WTC11 (cell line): ENCODE measurements at regions not wholly inside any gene's neighbourhood (a gene's known extent, or its start where the extent isn't known, plus 50 kb on each side); places are given as distances from the start of the nearest gene placed in this dataset.

ENCODE experiments used
- ATAC-seq: fragments of 200-7000 bp; cut with Tn5 transposase; 2 replicates; pipeline ENCODE4 v1.10.0; 2021; ENCODE audit warnings: mild to moderate bottlenecking, moderate library complexity
- CTCF ChIA-PET: fragments of 300-600 bp; sonication (Branson Sonifier 250); formaldehyde crosslinking; loops from one replicate; lab custom pipeline; 2021; ENCODE audit warnings: antibody characterized with exemption; lab: Charles Lee
- POLR2A ChIA-PET: fragments of 350-600 bp; sonication (Branson Sonifier 250); formaldehyde crosslinking; loops from one replicate; lab custom pipeline; 2021; ENCODE audit warnings: antibody characterized with exemption; lab: Charles Lee
- DNase-seq: peaks from one replicate; pipeline ENCODE4 v3.0.0; 2021; ENCODE audit warnings: low spot score
- H3K27ac Mint-ChIP-seq: 2 replicates; pipeline ENCODE4 v1.8.0; 2021; ENCODE audit warnings: mixed read lengths
- H3K27me3 Mint-ChIP-seq: 2 replicates; pipeline ENCODE4 v1.8.0; 2021; ENCODE audit warnings: low read depth, mild to moderate bottlenecking, moderate library complexity, mixed read lengths
- H3K36me3 Mint-ChIP-seq: 2 replicates; pipeline ENCODE4 v1.8.0; 2021; ENCODE audit warnings: mixed read lengths
- H3K4me1 Mint-ChIP-seq: 2 replicates; pipeline ENCODE4 v1.8.0; 2022; ENCODE audit warnings: mixed read lengths
- H3K4me3 Mint-ChIP-seq: 2 replicates; pipeline ENCODE4 v1.8.0; 2021; ENCODE audit warnings: mild to moderate bottlenecking, moderate library complexity, mixed read lengths
- H3K9me3 Mint-ChIP-seq: 2 replicates; pipeline ENCODE4 v1.8.0; 2021; ENCODE audit warnings: mixed read lengths
- CREM ChIP-seq: sonication (generic); formaldehyde crosslinking; IDR thresholded peaks from 2 replicates; pipeline ENCODE4 v1.8.1; 2022; ENCODE audit warnings: mild to moderate bottlenecking, missing genetic modification reagents, moderate library complexity
- ERG ChIP-seq: fragments of 250-450 bp; sonication (Bioruptor Pico); IDR thresholded peaks from 2 replicates; pipeline ENCODE4 v1.8.0; 2021; ENCODE audit warnings: mild to moderate bottlenecking
- FOXJ3 ChIP-seq: sonication (generic); formaldehyde crosslinking; IDR thresholded peaks from 2 replicates; pipeline ENCODE4 v1.9.0; 2021; ENCODE audit warnings: missing genetic modification reagents, mild to moderate bottlenecking, borderline replicate concordance
- FOXK1 ChIP-seq: sonication (generic); formaldehyde crosslinking; IDR thresholded peaks from 2 replicates; pipeline ENCODE4 v1.8.0; 2022; ENCODE audit warnings: mild to moderate bottlenecking, moderate library complexity, missing genetic modification reagents
- FOXP1 ChIP-seq: sonication (generic); formaldehyde crosslinking; IDR thresholded peaks from 2 replicates; pipeline ENCODE4 v1.8.0; 2022; ENCODE audit warnings: missing genetic modification reagents, mild to moderate bottlenecking, moderate library complexity, borderline replicate concordance
- JAZF1 ChIP-seq: fragments of 250-450 bp; sonication (Bioruptor Pico); IDR thresholded peaks from 2 replicates; pipeline ENCODE4 v1.9.0; 2021; ENCODE audit warnings: moderate library complexity, mild to moderate bottlenecking, inconsistent platforms
- RELA ChIP-seq: sonication (generic); formaldehyde crosslinking; IDR thresholded peaks from 2 replicates; pipeline ENCODE4 v1.8.1; 2022; ENCODE audit warnings: missing genetic modification reagents, mild to moderate bottlenecking, borderline replicate concordance
- TEAD4 ChIP-seq: sonication (generic); formaldehyde crosslinking; IDR thresholded peaks from 2 replicates; pipeline ENCODE4 v1.8.0; 2022; ENCODE audit warnings: mild to moderate bottlenecking, missing genetic modification reagents
- USF1 ChIP-seq: sonication (generic); formaldehyde crosslinking; IDR thresholded peaks from 2 replicates; pipeline ENCODE4 v1.8.0; 2022; ENCODE audit warnings: mild to moderate bottlenecking, missing genetic modification reagents
- ZBTB21 ChIP-seq: sonication (generic); formaldehyde crosslinking; IDR thresholded peaks from 2 replicates; pipeline ENCODE4 v1.8.1; 2023; ENCODE audit warnings: mild to moderate bottlenecking, missing genetic modification reagents, borderline replicate concordance
- ZNF138 ChIP-seq: sonication (generic); formaldehyde crosslinking; conservative IDR thresholded peaks from 2 replicates; pipeline ENCODE4 v1.8.1; 2022; ENCODE audit warnings: mild to moderate bottlenecking, moderate library complexity, missing genetic modification reagents
- ZNF232 ChIP-seq: sonication (generic); formaldehyde crosslinking; IDR thresholded peaks from 2 replicates; pipeline ENCODE4 v1.8.0; 2022; ENCODE audit warnings: mild to moderate bottlenecking, missing genetic modification reagents
- ZNF317 ChIP-seq: sonication (generic); formaldehyde crosslinking; IDR thresholded peaks from 2 replicates; pipeline ENCODE4 v1.8.1; 2023; ENCODE audit warnings: low read depth, mild to moderate bottlenecking, moderate library complexity, missing genetic modification reagents, borderline replicate concordance
- ZNF396 ChIP-seq: fragments of 250-450 bp; sonication (Bioruptor Pico); IDR thresholded peaks from 2 replicates; pipeline ENCODE4 v1.8.0; 2021; ENCODE audit warnings: mild to moderate bottlenecking, moderate library complexity, borderline replicate concordance
- ZNF425 ChIP-seq: fragments of 250-450 bp; sonication (Bioruptor Pico); conservative IDR thresholded peaks from 2 replicates; pipeline ENCODE4 v1.9.0; 2021; ENCODE audit warnings: mild to moderate bottlenecking
- TF ChIP-seq, protein P1 (sequence below): fragments of 250-450 bp; sonication (Bioruptor Pico); IDR thresholded peaks from 2 replicates; pipeline ENCODE4 v1.9.0; 2021; ENCODE audit warnings: moderate library complexity, mild to moderate bottlenecking, inconsistent platforms, borderline replicate concordance
- TF ChIP-seq, protein P2 (sequence below): fragments of 200-600 bp; IDR thresholded peaks from 2 replicates; pipeline ENCODE4 v1.8.0; 2022; ENCODE audit warnings: antibody characterized with exemption
- TF ChIP-seq, protein P3 (sequence below): sonication (generic); formaldehyde crosslinking; IDR thresholded peaks from 2 replicates; pipeline ENCODE4 v1.8.0; 2023; ENCODE audit warnings: missing genetic modification reagents
- TF ChIP-seq, protein P4 (sequence below): sonication (generic); formaldehyde crosslinking; IDR thresholded peaks from 2 replicates; pipeline ENCODE4 v1.8.0; 2022; ENCODE audit warnings: mild to moderate bottlenecking, missing genetic modification reagents
- TF ChIP-seq, protein P5 (sequence below): sonication (generic); formaldehyde crosslinking; IDR thresholded peaks from 2 replicates; pipeline ENCODE4 v1.8.1; 2023; ENCODE audit warnings: mild to moderate bottlenecking, moderate library complexity, missing genetic modification reagents

- TF ChIP-seq TEAD4, result no peak
- TF ChIP-seq FOXP1 (CRISPR knock-in tag), result no peak
- no peak for TF ChIP-seq ZNF232 (CRISPR knock-in tag)
- TF ChIP-seq, protein P1, sequence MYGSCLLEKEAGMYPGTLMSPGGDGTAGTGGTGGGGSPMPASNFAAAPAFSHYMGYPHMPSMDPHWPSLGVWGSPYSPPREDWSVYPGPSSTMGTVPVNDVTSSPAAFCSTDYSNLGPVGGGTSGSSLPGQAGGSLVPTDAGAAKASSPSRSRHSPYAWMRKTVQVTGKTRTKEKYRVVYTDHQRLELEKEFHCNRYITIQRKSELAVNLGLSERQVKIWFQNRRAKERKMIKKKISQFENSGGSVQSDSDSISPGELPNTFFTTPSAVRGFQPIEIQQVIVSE (CRISPR knock-in tag), result no peak
- TF ChIP-seq, protein P2, sequence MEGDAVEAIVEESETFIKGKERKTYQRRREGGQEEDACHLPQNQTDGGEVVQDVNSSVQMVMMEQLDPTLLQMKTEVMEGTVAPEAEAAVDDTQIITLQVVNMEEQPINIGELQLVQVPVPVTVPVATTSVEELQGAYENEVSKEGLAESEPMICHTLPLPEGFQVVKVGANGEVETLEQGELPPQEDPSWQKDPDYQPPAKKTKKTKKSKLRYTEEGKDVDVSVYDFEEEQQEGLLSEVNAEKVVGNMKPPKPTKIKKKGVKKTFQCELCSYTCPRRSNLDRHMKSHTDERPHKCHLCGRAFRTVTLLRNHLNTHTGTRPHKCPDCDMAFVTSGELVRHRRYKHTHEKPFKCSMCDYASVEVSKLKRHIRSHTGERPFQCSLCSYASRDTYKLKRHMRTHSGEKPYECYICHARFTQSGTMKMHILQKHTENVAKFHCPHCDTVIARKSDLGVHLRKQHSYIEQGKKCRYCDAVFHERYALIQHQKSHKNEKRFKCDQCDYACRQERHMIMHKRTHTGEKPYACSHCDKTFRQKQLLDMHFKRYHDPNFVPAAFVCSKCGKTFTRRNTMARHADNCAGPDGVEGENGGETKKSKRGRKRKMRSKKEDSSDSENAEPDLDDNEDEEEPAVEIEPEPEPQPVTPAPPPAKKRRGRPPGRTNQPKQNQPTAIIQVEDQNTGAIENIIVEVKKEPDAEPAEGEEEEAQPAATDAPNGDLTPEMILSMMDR, result no peak
Measured at GRCh38 chr2:16816016-16816415, 150.4 kb upstream of the CYRIA start (continued).

DNA sequence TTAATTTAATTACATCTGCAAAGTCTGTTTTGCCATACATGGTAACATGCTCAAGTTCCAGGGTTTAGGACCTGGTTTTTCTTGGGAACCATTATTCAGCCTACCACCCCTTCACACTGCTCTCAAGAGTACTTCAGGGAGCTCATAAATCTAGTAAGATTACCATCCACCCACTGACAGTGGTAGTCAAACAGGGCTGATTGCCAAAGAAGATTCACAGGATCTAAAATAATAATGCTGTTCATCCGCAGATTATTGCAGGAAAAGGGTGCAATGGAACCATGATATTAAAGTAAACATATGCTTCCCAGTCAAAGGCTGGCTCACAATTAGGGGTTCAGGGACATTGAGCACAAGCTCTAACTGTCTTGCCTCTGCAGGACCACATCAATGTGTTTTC, 148.0 kb upstream of the CYRIA start:
- H3K4me1 Mint-ChIP-seq, result no peaks in the 10 kb centered on the region
- H3K9me3 Mint-ChIP-seq, result peaks cover 8% of the 10 kb centered on the region
- no peak for ATAC-seq
- no peak overlapping the region for H3K4me3 Mint-ChIP-seq
- TF ChIP-seq USF1 (CRISPR knock-in tag), result no peak
- no peak for TF ChIP-seq CREM
- no peak for TF ChIP-seq RELA
- TF ChIP-seq ZNF317 (CRISPR knock-in tag), result no peak
- no peak for TF ChIP-seq FOXJ3 (CRISPR knock-in tag)
- no peak for TF ChIP-seq FOXK1
- TF ChIP-seq FOXP1 (CRISPR knock-in tag), result no peak
- no peaks in the 10 kb centered on the region for H3K36me3 Mint-ChIP-seq
- no peak overlapping the region for H3K27ac Mint-ChIP-seq
- no peaks in the 10 kb centered on the region for H3K27me3 Mint-ChIP-seq
- DNase-seq, result no peak
- ChIA-PET POLR2A (no interaction called here), CTCF (no interaction called here)

DNA sequence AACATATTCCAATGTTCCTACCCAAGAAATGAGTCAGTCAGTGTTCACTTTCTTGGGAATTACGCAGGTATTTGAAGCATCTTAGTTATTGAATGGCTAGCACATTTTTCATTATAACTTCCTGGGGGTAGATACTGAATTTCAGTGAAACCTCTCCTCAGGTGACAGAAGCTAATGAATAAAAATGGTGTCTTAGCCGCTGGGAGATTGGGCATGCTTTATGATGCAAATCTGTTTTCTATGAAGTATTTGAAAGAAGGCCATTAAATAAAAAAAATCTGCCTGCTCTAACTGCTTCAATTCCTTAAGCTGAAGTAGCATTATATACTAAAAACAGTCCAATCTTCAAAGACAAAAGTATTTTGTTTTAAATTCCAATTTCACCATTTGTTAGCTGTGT, 132.8 kb upstream of the CYRIA start:
- Mint-ChIP-seq H3K36me3 (peaks cover 8% of the 10 kb centered on the region), H3K27ac (peak overlapping the region; percentile 77; the same call in 1 of the 2 replicates), H3K27me3 (no peaks in the 10 kb centered on the region; the same call in 1 of the 2 replicates), H3K4me1 (peaks cover 52% of the 10 kb centered on the region), H3K4me3 (no peak overlapping the region), H3K9me3 (peaks cover 17% of the 10 kb centered on the region)
- TF ChIP-seq ZBTB21 (CRISPR knock-in tag), result no peak
- TF ChIP-seq ZNF425 (CRISPR knock-in tag), result no peak
- no peak for TF ChIP-seq FOXJ3 (CRISPR knock-in tag)
- TF ChIP-seq, protein P3, sequence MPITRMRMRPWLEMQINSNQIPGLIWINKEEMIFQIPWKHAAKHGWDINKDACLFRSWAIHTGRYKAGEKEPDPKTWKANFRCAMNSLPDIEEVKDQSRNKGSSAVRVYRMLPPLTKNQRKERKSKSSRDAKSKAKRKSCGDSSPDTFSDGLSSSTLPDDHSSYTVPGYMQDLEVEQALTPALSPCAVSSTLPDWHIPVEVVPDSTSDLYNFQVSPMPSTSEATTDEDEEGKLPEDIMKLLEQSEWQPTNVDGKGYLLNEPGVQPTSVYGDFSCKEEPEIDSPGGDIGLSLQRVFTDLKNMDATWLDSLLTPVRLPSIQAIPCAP (CRISPR knock-in tag), result no peak
- TF ChIP-seq, protein P4, sequence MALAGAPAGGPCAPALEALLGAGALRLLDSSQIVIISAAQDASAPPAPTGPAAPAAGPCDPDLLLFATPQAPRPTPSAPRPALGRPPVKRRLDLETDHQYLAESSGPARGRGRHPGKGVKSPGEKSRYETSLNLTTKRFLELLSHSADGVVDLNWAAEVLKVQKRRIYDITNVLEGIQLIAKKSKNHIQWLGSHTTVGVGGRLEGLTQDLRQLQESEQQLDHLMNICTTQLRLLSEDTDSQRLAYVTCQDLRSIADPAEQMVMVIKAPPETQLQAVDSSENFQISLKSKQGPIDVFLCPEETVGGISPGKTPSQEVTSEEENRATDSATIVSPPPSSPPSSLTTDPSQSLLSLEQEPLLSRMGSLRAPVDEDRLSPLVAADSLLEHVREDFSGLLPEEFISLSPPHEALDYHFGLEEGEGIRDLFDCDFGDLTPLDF, result no peak
- TF ChIP-seq, protein P5, sequence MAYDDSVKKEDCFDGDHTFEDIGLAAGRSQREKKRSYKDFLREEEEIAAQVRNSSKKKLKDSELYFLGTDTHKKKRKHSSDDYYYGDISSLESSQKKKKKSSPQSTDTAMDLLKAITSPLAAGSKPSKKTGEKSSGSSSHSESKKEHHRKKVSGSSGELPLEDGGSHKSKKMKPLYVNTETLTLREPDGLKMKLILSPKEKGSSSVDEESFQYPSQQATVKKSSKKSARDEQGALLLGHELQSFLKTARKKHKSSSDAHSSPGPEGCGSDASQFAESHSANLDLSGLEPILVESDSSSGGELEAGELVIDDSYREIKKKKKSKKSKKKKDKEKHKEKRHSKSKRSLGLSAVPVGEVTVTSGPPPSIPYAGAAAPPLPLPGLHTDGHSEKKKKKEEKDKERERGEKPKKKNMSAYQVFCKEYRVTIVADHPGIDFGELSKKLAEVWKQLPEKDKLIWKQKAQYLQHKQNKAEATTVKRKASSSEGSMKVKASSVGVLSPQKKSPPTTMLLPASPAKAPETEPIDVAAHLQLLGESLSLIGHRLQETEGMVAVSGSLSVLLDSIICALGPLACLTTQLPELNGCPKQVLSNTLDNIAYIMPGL (CRISPR knock-in tag), result no peak
- TF ChIP-seq JAZF1, result no peak
- no peak for TF ChIP-seq USF1 (CRISPR knock-in tag)
- no peak for TF ChIP-seq RELA
- TF ChIP-seq ZNF396 (CRISPR knock-in tag), result no peak
- no peak for TF ChIP-seq ERG (CRISPR knock-in tag)
- TF ChIP-seq ZNF138 (CRISPR knock-in tag), result no peak
- no peak; the same call in 1 of the 2 replicates for ATAC-seq
- no peak for DNase-seq
- ChIA-PET POLR2A (no interaction called here), CTCF (no interaction called here)
